Loucy (cell line): ENCODE measurements at regions not wholly inside any gene's neighbourhood (a gene's known extent, or its start where the extent isn't known, plus 50 kb on each side); places are given as distances from the start of the nearest gene placed in this dataset.

Experiments
- CTCF ChIP-seq: fragments of 200-600 bp; sonication (generic); conservative IDR thresholded peaks from 2 replicates; pipeline ENCODE4 v1.5.1; 2014; ENCODE audit warnings: mild to moderate bottlenecking, antibody characterized with exemption, low read length
- EZH2phosphoT487 ChIP-seq: fragments of 200-600 bp; IDR thresholded peaks from 2 replicates; pipeline ENCODE4 v1.6.1; 2018; ENCODE audit warnings: antibody characterized with exemption, mild to moderate bottlenecking, moderate library complexity, borderline replicate concordance

GRCh38 chr2:147346142-147346541, 498.7 kb upstream of the ACVR2A start:
- no peak for TF ChIP-seq CTCF
- TF ChIP-seq EZH2phosphoT487, result no peak
